Gastrocnemius medialis (tissue), 4 donors: ENCODE measurements at regions not wholly inside any gene's neighbourhood (a gene's known extent, or its start where the extent isn't known, plus 50 kb on each side); places are given as distances from the start of the nearest gene placed in this dataset.

Experiments used
- CTCF ChIP-seq, 5 experiments: fragments of 450-650 bp in 3 of 5; fragments of 200-600 bp in 2 of 5; sonication (generic) in 2 of 5; IDR thresholded peaks in 4 of 5; conservative IDR thresholded peaks in 1 of 5; 1 replicate in 4 of 5; 2 replicates in 1 of 5; pipeline ENCODE4 v1.5.1; 2016 to 2019; ENCODE audit warnings: antibody characterized with exemption in 5 of 5, mild to moderate bottlenecking in 3 of 5, moderate library complexity in 3 of 5
- POLR2A ChIP-seq, 2 donors: fragments of 450-650 bp; IDR thresholded peaks; one replicate each; pipeline ENCODE4 v1.6.1; 2017; ENCODE audit warnings: antibody characterized with exemption in 2 of 2, mild to moderate bottlenecking in 2 of 2, moderate library complexity in 2 of 2

- TF ChIP-seq CTCF (IDR thresholded peaks at IDR 0.05 in 4 of 5, conservative IDR thresholded peaks at IDR 0.05 in 1 of 5) (no peak), POLR2A (IDR thresholded peaks at IDR 0.05) (no peak)
Observed at GRCh38 chr5:159440235-159440634, 109.9 kb upstream of the IL12B start.
